ENCODE measurements at regions not wholly inside any gene's neighbourhood (a gene's known extent, or its start where the extent isn't known, plus 50 kb on each side); places are given as distances from the start of the nearest gene placed in this dataset.

DNA sequence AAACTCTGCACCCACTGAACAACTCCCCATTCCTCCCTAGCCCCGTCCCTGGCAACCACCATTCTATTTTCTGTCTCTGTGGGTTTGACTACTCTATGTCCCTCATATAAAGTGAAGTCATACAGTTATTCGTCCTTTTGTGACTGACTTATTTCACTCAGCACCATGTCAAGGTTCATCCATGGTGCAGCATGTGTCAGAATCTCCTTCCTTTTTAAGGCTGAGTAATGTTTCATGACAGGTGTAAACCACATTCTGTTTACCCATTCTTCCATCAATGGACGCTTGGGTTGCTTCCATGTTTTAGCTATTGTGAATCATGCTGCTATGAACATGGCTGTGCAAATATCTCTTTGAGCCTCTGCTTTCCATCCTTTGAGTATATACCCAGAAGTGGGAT, 192.3 kb upstream of the NSMCE3 start:
- no peak overlapping the region for H3K4ac ChIP-seq (ENCODE audit: low read depth, low read length)
- H4K5ac ChIP-seq (ENCODE audit: low read depth, low read length), result no peak overlapping the region
- H3K4me3 ChIP-seq (ENCODE audit: insufficient read depth, low read depth, low read length), result no peak overlapping the region
- no peak overlapping the region for H3K18ac ChIP-seq (ENCODE audit: low read depth, low read length)
- no peak overlapping the region for H3K9ac ChIP-seq (ENCODE audit: low read depth, low read length)
- dilution Hi-C loops (cut with HindIII; ENCODE audit: low sequenced_read_pairs, unreplicated experiment), result no loop called here
- intact Hi-C loops (cut with micrococcal nuclease), result no loop called here
- H2BK15ac ChIP-seq (ENCODE audit: low read depth, low read length), result no peak overlapping the region
- CTCF ChIA-PET, result no interaction called here
- no peak overlapping the region for H4K8ac ChIP-seq (ENCODE audit: low read depth in 2 of 2, low read length in 2 of 2)
- no peaks in the 10 kb centered on the region for H3K27me3 ChIP-seq (ENCODE audit: control insufficient read depth, insufficient read depth, low read length)
- no peak overlapping the region for H4K91ac ChIP-seq (ENCODE audit: insufficient read depth, low read depth, low read length)
- no peaks in the 10 kb centered on the region for H3K4me1 ChIP-seq (ENCODE audit: control insufficient read depth, insufficient read depth, low read length)
- no peaks in the 10 kb centered on the region for H3K79me1 ChIP-seq (ENCODE audit: low read depth in 1 of 2, low read length in 2 of 2)
- no peak overlapping the region for H3K14ac ChIP-seq (replicated peaks; ENCODE audit: low read depth, low read length)
- H2BK20ac ChIP-seq (ENCODE audit: low read depth, low read length), result no peak overlapping the region
- no peak overlapping the region for H3K4me2 ChIP-seq (ENCODE audit: low read depth, low read length)
- no peak overlapping the region for H3K56ac ChIP-seq (ENCODE audit: extremely low read depth, insufficient read depth, low read length)
- no peak for TF ChIP-seq SMC3 (IDR thresholded peaks at IDR 0.05; ENCODE audit: low read depth, low read length)
- TF ChIP-seq RAD21 (IDR thresholded peaks at IDR 0.05; ENCODE audit: low read length), result no peak
- TF ChIP-seq, protein P1, sequence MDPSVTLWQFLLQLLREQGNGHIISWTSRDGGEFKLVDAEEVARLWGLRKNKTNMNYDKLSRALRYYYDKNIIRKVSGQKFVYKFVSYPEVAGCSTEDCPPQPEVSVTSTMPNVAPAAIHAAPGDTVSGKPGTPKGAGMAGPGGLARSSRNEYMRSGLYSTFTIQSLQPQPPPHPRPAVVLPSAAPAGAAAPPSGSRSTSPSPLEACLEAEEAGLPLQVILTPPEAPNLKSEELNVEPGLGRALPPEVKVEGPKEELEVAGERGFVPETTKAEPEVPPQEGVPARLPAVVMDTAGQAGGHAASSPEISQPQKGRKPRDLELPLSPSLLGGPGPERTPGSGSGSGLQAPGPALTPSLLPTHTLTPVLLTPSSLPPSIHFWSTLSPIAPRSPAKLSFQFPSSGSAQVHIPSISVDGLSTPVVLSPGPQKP (IDR thresholded peaks at IDR 0.05; ENCODE audit: borderline replicate concordance, low read depth, low read length), result no peak
- TF ChIP-seq POLR2A (IDR thresholded peaks at IDR 0.05; ENCODE audit: low read depth, low read length), result no peak
- H3K27ac ChIP-seq (ENCODE audit: insufficient read depth, low read length), result no peak overlapping the region
- no peak overlapping the region for H2BK120ac ChIP-seq (ENCODE audit: low read depth, low read length)
- no peak overlapping the region for H3K23ac ChIP-seq (ENCODE audit: low read depth, low read length)
- no peaks in the 10 kb centered on the region for H3K36me3 ChIP-seq (ENCODE audit: control insufficient read depth, insufficient read depth, low read length)
- no peak for ATAC-seq (ENCODE audit: low read depth)
- no peaks in the 10 kb centered on the region for H3K9me1 ChIP-seq (ENCODE audit: insufficient read depth, low read length)
- H3K9me3 ChIP-seq (ENCODE audit: control insufficient read depth, insufficient read depth, low read length), result no peaks in the 10 kb centered on the region
- no TSS peak for BruUV-seq (replicated peaks)
- H4K20me1 ChIP-seq (ENCODE audit: insufficient read depth, low read length), result no peaks in the 10 kb centered on the region
- H2AK9ac ChIP-seq (replicated peaks; ENCODE audit: low read depth, low read length, poor library complexity), result no peak overlapping the region
- H2BK5ac ChIP-seq (ENCODE audit: low read depth, low read length, poor library complexity, severe bottlenecking), result no peak overlapping the region
- in situ Hi-C loops (cut with MboI; ENCODE audit: low sequenced_read_pairs), result no loop called here
- no peak overlapping the region for H2AFZ ChIP-seq (replicated peaks; ENCODE audit: low read length, poor library complexity)
- no CpG with 5 or more reads among the region's 3 CpGs for WGBS, 2 experiments (ENCODE audit: extremely low coverage in 2 of 2, insufficient read length in 1 of 2)
- POLR2A ChIA-PET (ENCODE audit: unreplicated experiment), result no interaction called here
- DNase-seq, result no peak
- no peak overlapping the region for H2AK5ac ChIP-seq (ENCODE audit: low read depth, low read length)
